Peyer's patch (tissue), 4 donors: ENCODE measurements at regions not wholly inside any gene's neighbourhood (a gene's known extent, or its start where the extent isn't known, plus 50 kb on each side); places are given as distances from the start of the nearest gene placed in this dataset.
"Not testable (repeated sequence)": the region's sequence is repeated elsewhere in the genome, so short reads cannot be mapped to it uniquely, and the experiment has no call there.

Source experiments
- DNase-seq, 3 donors: peaks; one replicate each; pipeline ENCODE4 v3.0.0-alpha.2; 2017 to 2019
- H3K27ac ChIP-seq, 4 donors: fragments of 200-600 bp; sonication (generic); one replicate each; pipeline ENCODE4 v1.5.1; 2016 to 2019
- H3K27me3 ChIP-seq, 2 donors: fragments of 200-600 bp; sonication (generic); one replicate each; pipeline ENCODE4 v1.5.1; 2019
- H3K36me3 ChIP-seq, 3 donors: fragments of 200-600 bp; sonication (generic); one replicate each; pipeline ENCODE4 v1.5.1; 2016 to 2019
- H3K4me1 ChIP-seq, 4 donors: fragments of 200-600 bp; sonication (generic); one replicate each; pipeline ENCODE4 v1.5.1; 2016 to 2019
- H3K4me3 ChIP-seq, 4 donors: fragments of 200-600 bp; sonication (generic); 1 replicate in 3 of 4; 2 replicates in 1 of 4; pipeline ENCODE4 v1.5.1; 2016 to 2019; ENCODE audit warnings: mild to moderate bottlenecking in 1 of 4
- H3K9me3 ChIP-seq, 4 donors: fragments of 200-600 bp; sonication (generic); one replicate each; pipeline ENCODE4 v1.5.1; 2016 to 2019; ENCODE audit warnings: mild to moderate bottlenecking in 1 of 4
- CTCF ChIP-seq, 6 experiments: fragments of 450-650 bp in 4 of 6; fragments of 200-600 bp in 2 of 6; sonication (generic) in 1 of 6; IDR thresholded peaks; one replicate each; pipeline ENCODE4 v1.5.1; 2017 to 2019; ENCODE audit warnings: antibody characterized with exemption in 6 of 6, mild to moderate bottlenecking in 3 of 6, moderate library complexity in 1 of 6
- POLR2A ChIP-seq, 2 donors: fragments of 450-650 bp; IDR thresholded peaks; one replicate each; pipeline ENCODE4 v1.5.1; 2017; ENCODE audit warnings: antibody characterized with exemption in 2 of 2, mild to moderate bottlenecking in 2 of 2, moderate library complexity in 2 of 2

- no peak for TF ChIP-seq POLR2A (IDR thresholded peaks at IDR 0.05)
- TF ChIP-seq CTCF (IDR thresholded peaks at IDR 0.05) = no peak
- Histone ChIP-seq H3K9me3 (peaks cover 0 to 9% (median 0%) of the 10 kb centered on the region in 4 donors), H3K4me1 (no peaks in the 10 kb centered on the region), H3K27ac (no peak overlapping the region), H3K4me3 (no peak overlapping the region), H3K27me3 (no peaks in the 10 kb centered on the region), H3K36me3 (no peaks in the 10 kb centered on the region)
- no peak for DNase-seq
Observed at GRCh38 chr10:78663721-78664120, 405.0 kb upstream of the ZMIZ1 start.

GRCh38 chr10:78664929-78665553 is 403.7 kb upstream of the ZMIZ1 start:
- TF ChIP-seq POLR2A (IDR thresholded peaks at IDR 0.05) (no peak), CTCF (IDR thresholded peaks at IDR 0.05) (peak in 5 of 6 experiments; percentile 26 to 62 (median 51))
- Histone ChIP-seq H3K27me3 (no peaks in the 10 kb centered on the region), H3K9me3 (peaks cover 0 to 9% (median 0%) of the 10 kb centered on the region in 4 donors), H3K36me3 (no peaks in the 10 kb centered on the region), H3K4me3 (no peak overlapping the region), H3K27ac (no peak overlapping the region), H3K4me1 (no peaks in the 10 kb centered on the region)
- DNase-seq = no peak

- Histone ChIP-seq H3K4me3 (no peak overlapping the region), H3K27me3 (no peaks in the 10 kb centered on the region), H3K27ac (no peak overlapping the region), H3K9me3 (no peaks in the 10 kb centered on the region), H3K36me3 (no peaks in the 10 kb centered on the region), H3K4me1 (no peaks in the 10 kb centered on the region)
- TF ChIP-seq POLR2A (IDR thresholded peaks at IDR 0.05) (no peak), CTCF (IDR thresholded peaks at IDR 0.05) (no peak)
- DNase-seq = no peak
Observed at GRCh38 chr10:78672918-78673317, 395.8 kb upstream of the ZMIZ1 start.

GRCh38 chr10:78681141-78681540 is 387.6 kb upstream of the ZMIZ1 start:
- H3K4me3 ChIP-seq, H3K36me3 ChIP-seq, H3K27ac ChIP-seq, DNase-seq, H3K27me3 ChIP-seq, H3K9me3 ChIP-seq, H3K4me1 ChIP-seq: not testable (repeated sequence)

- H3K27ac ChIP-seq, H3K4me3 ChIP-seq, H3K4me1 ChIP-seq, H3K9me3 ChIP-seq, H3K36me3 ChIP-seq, DNase-seq, H3K27me3 ChIP-seq: not testable (repeated sequence)
Observed at GRCh38 chr10:78681986-78682385, 386.8 kb upstream of the ZMIZ1 start.

GRCh38 chr10:78684947-78685346 is 383.8 kb upstream of the ZMIZ1 start:
- H3K9me3 ChIP-seq = no peaks in the 10 kb centered on the region
- DNase-seq = no peak
- H3K27me3 ChIP-seq = no peaks in the 10 kb centered on the region
- H3K4me3 ChIP-seq = no peak overlapping the region
- no peaks in the 10 kb centered on the region for H3K4me1 ChIP-seq
- H3K36me3 ChIP-seq = no peaks in the 10 kb centered on the region
- no peak for TF ChIP-seq POLR2A (IDR thresholded peaks at IDR 0.05)
- TF ChIP-seq CTCF (IDR thresholded peaks at IDR 0.05) = no peak
- no peak overlapping the region for H3K27ac ChIP-seq
